ENCODE measurements at regions not wholly inside any gene's neighbourhood (a gene's known extent, or its start where the extent isn't known, plus 50 kb on each side); places are given as distances from the start of the nearest gene placed in this dataset.

- no peak for TF ChIP-seq CTCF (conservative IDR thresholded peaks at IDR 0.05; ENCODE audit: low read depth, low read length)
- TF ChIP-seq POLR2A (IDR thresholded peaks at IDR 0.05; ENCODE audit: low read depth, low read length) = no peak
- no peak for TF ChIP-seq BHLHE40 (IDR thresholded peaks at IDR 0.05; ENCODE audit: low read depth, low read length)
- no peak for TF ChIP-seq MXI1 (IDR thresholded peaks at IDR 0.05; ENCODE audit: borderline replicate concordance, low read depth, low read length)
- no peak for TF ChIP-seq MAFK (IDR thresholded peaks at IDR 0.05; ENCODE audit: low read depth, low read length)
- TF ChIP-seq CEBPB (IDR thresholded peaks at IDR 0.05; ENCODE audit: low read depth, low read length) = no peak
- no peak for TF ChIP-seq FOS (IDR thresholded peaks at IDR 0.05; ENCODE audit: low read depth, low read length)
- no peak for TF ChIP-seq RCOR1 (IDR thresholded peaks at IDR 0.05; ENCODE audit: insufficient replicate concordance, low read length)
- no peak for TF ChIP-seq ELK1 (IDR thresholded peaks at IDR 0.05; ENCODE audit: borderline replicate concordance, low read depth, low read length)
- no peak for TF ChIP-seq RAD21 (IDR thresholded peaks at IDR 0.05; ENCODE audit: low read length)
Measured at GRCh38 chr13:109631069-109631468, 155.3 kb downstream of the IRS2 start.

Data from IMR-90 (cell line).